Astrocyte (in vitro differentiated cells and primary cell): ENCODE measurements at regions not wholly inside any gene's neighbourhood (a gene's known extent, or its start where the extent isn't known, plus 50 kb on each side); places are given as distances from the start of the nearest gene placed in this dataset.

Source experiments
- DNase-seq: peaks from one replicate; pipeline ENCODE4 v3.0.0-alpha.2; 2010; ENCODE audit warnings: low read depth
- FAIRE-seq: peaks from 2 replicates; lab custom pipeline; 2011; peaks lifted over from hg19 to GRCh38; lab: Jason Lieb, UNC
- H2AFZ ChIP-seq: 2 replicates; pipeline ENCODE4 v1.6.0; 2012; ENCODE audit warnings: low read depth, low read length, inconsistent platforms
- H3K27ac ChIP-seq: 2 replicates; pipeline ENCODE4 v1.5.1; 2011; ENCODE audit warnings: low read depth, low read length, inconsistent platforms
- H3K27me3 ChIP-seq: 2 replicates; pipeline ENCODE4 v1.6.0; 2011; ENCODE audit warnings: low read length, inconsistent platforms; ENCODE audit not compliant: insufficient read depth
- H3K36me3 ChIP-seq: 2 replicates; pipeline ENCODE4 v1.5.1; 2011; ENCODE audit warnings: low read length, inconsistent platforms; ENCODE audit not compliant: insufficient read depth
- H3K4me1 ChIP-seq: 2 replicates; pipeline ENCODE4 v1.5.1; 2011; ENCODE audit warnings: low read length, inconsistent platforms; ENCODE audit not compliant: insufficient read depth
- H3K4me2 ChIP-seq: 2 replicates; pipeline ENCODE4 v1.6.0; 2012; ENCODE audit warnings: low read length, inconsistent platforms
- H3K4me3 ChIP-seq: 2 replicates; pipeline ENCODE4 v1.5.1; 2011; ENCODE audit warnings: low read depth, mild to moderate bottlenecking, low read length, inconsistent platforms; ENCODE audit not compliant: insufficient read depth
- H3K79me2 ChIP-seq: 2 replicates; pipeline ENCODE4 v1.6.0; 2012; ENCODE audit warnings: mild to moderate bottlenecking, low read length, inconsistent platforms; ENCODE audit not compliant: insufficient read depth
- H3K9ac ChIP-seq: 2 replicates; pipeline ENCODE4 v1.6.0; 2012; ENCODE audit warnings: mild to moderate bottlenecking, low read length, inconsistent platforms
- H3K9me3 ChIP-seq: 2 replicates; pipeline ENCODE4 v1.5.1; 2012; ENCODE audit warnings: low read depth, mild to moderate bottlenecking, low read length, inconsistent platforms; ENCODE audit not compliant: insufficient read depth
- H4K20me1 ChIP-seq: 2 replicates; pipeline ENCODE4 v1.6.0; 2012; ENCODE audit warnings: low read length, inconsistent platforms; ENCODE audit not compliant: insufficient read depth
- H3K27ac Mint-ChIP-seq: one replicate; pipeline ENCODE4 v1.8.0; 2021; ENCODE audit warnings: mild to moderate bottlenecking, mixed read lengths; ENCODE audit not compliant: unreplicated experiment
- H3K27me3 Mint-ChIP-seq: one replicate; pipeline ENCODE4 v1.8.0; 2021; ENCODE audit warnings: low read depth, mixed read lengths; ENCODE audit not compliant: unreplicated experiment
- H3K36me3 Mint-ChIP-seq: one replicate; pipeline ENCODE4 v1.8.0; 2021; ENCODE audit warnings: low read depth, mixed read lengths; ENCODE audit not compliant: unreplicated experiment
- H3K4me1 Mint-ChIP-seq: one replicate; pipeline ENCODE4 v1.8.0; 2021; ENCODE audit warnings: low read depth, mixed read lengths; ENCODE audit not compliant: unreplicated experiment
- H3K4me3 Mint-ChIP-seq: one replicate; pipeline ENCODE4 v1.8.0; 2021; ENCODE audit warnings: mild to moderate bottlenecking, moderate library complexity, mixed read lengths; ENCODE audit not compliant: unreplicated experiment
- H3K9me3 Mint-ChIP-seq: one replicate; pipeline ENCODE4 v1.8.0; 2021; ENCODE audit warnings: mild to moderate bottlenecking, mixed read lengths; ENCODE audit not compliant: unreplicated experiment
- EZH2 ChIP-seq: IDR thresholded peaks from 2 replicates; pipeline ENCODE4 v1.6.1; 2012; ENCODE audit warnings: mild to moderate bottlenecking, low read length, inconsistent platforms; ENCODE audit not compliant: insufficient read depth
- TF ChIP-seq, protein P1 (sequence below): IDR thresholded peaks from 2 replicates; pipeline ENCODE4 v1.5.1; 2011; ENCODE audit warnings: low read depth, mild to moderate bottlenecking, inconsistent platforms, low read length, moderate library complexity; ENCODE audit not compliant: insufficient read depth

DNA sequence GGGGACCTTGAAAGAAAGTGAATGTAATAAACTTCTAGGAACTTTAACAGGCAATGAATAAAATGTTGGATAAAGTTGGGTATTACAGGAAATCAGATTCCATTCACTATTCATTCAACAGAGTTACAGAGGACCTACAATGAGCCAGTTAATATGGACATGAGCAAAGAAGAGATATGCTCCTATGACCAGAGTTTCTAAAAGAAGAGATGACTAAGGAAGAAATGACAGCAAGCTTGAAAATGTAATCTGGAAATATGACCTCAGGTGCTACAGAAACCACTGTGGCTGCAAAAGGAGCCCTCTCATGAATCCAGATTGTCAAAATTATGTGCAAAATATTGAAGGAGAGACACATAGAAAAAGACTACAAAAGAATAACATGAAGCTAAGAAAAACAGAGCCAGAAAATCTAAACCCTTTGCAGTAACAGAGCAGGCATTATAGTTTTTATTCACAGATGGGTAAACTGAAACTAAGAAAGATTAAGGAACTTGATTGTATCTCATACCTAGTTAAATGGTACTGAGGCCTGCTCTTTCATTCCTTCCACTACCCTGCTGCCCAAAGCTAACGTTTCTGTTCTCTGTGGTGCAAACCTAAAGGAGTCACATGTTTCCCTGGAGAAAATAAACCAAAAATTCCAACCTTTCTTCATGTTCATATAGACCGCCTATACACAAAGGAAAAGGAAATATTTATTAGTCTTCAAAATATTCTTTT lies 378.3 kb downstream of the GBA3 start:
- H3K36me3 Mint-ChIP-seq, result no peaks in the 10 kb centered on the region
- no peak overlapping the region for H3K4me3 Mint-ChIP-seq
- H4K20me1 ChIP-seq, result no peaks in the 10 kb centered on the region
- H3K27ac ChIP-seq, result no peak overlapping the region
- H3K27me3 ChIP-seq, result no peaks in the 10 kb centered on the region
- no peak overlapping the region for H2AFZ ChIP-seq
- H3K9me3 ChIP-seq, result no peaks in the 10 kb centered on the region
- no peaks in the 10 kb centered on the region for H3K9me3 Mint-ChIP-seq
- no peaks in the 10 kb centered on the region for H3K36me3 ChIP-seq
- TF ChIP-seq, protein P1, sequence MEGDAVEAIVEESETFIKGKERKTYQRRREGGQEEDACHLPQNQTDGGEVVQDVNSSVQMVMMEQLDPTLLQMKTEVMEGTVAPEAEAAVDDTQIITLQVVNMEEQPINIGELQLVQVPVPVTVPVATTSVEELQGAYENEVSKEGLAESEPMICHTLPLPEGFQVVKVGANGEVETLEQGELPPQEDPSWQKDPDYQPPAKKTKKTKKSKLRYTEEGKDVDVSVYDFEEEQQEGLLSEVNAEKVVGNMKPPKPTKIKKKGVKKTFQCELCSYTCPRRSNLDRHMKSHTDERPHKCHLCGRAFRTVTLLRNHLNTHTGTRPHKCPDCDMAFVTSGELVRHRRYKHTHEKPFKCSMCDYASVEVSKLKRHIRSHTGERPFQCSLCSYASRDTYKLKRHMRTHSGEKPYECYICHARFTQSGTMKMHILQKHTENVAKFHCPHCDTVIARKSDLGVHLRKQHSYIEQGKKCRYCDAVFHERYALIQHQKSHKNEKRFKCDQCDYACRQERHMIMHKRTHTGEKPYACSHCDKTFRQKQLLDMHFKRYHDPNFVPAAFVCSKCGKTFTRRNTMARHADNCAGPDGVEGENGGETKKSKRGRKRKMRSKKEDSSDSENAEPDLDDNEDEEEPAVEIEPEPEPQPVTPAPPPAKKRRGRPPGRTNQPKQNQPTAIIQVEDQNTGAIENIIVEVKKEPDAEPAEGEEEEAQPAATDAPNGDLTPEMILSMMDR, result no peak
- no peak for TF ChIP-seq EZH2
- no peaks in the 10 kb centered on the region for H3K27me3 Mint-ChIP-seq
- H3K4me3 ChIP-seq, result no peak overlapping the region
- no peak overlapping the region for H3K27ac Mint-ChIP-seq
- FAIRE-seq (no peak), DNase-seq (peak; percentile 6)
- H3K9ac ChIP-seq, result no peak overlapping the region
- H3K79me2 ChIP-seq, result no peaks in the 10 kb centered on the region
- no peaks in the 10 kb centered on the region for H3K4me1 Mint-ChIP-seq
- H3K4me2 ChIP-seq, result no peak overlapping the region
- no peaks in the 10 kb centered on the region for H3K4me1 ChIP-seq

DNA sequence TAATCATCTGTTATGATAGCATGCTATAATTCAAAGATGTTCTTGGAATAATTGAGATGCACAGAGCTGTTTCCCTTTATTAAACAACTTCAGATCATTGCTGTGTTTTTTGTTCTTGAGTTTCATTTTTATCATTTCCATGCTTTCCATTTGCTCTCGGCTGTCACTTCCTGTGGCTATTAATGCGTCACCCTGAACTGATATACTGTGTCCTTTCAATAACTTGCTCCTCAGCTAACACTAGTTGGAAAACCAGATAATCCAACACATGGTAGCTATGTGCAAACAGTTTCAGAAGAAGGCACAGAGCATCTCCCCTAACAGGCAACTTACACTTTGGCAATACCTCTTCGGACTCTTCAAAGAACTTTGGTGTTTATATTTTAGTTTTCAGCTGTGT lies 376.0 kb downstream of the GBA3 start:
- no peaks in the 10 kb centered on the region for H3K4me1 Mint-ChIP-seq
- no peaks in the 10 kb centered on the region for H3K4me1 ChIP-seq
- no peaks in the 10 kb centered on the region for H3K27me3 ChIP-seq
- H3K4me2 ChIP-seq, result no peak overlapping the region
- H3K36me3 Mint-ChIP-seq, result no peaks in the 10 kb centered on the region
- no peak overlapping the region for H3K27ac ChIP-seq
- no peak overlapping the region for H3K9ac ChIP-seq
- H3K27me3 Mint-ChIP-seq, result no peaks in the 10 kb centered on the region
- no peaks in the 10 kb centered on the region for H3K9me3 ChIP-seq
- H3K4me3 ChIP-seq, result no peak overlapping the region
- H3K36me3 ChIP-seq, result no peaks in the 10 kb centered on the region
- H4K20me1 ChIP-seq, result no peaks in the 10 kb centered on the region
- no peaks in the 10 kb centered on the region for H3K9me3 Mint-ChIP-seq
- TF ChIP-seq EZH2, result no peak
- TF ChIP-seq, protein P1, result no peak
- H2AFZ ChIP-seq, result no peak overlapping the region
- H3K4me3 Mint-ChIP-seq, result no peak overlapping the region
- H3K79me2 ChIP-seq, result no peaks in the 10 kb centered on the region
- FAIRE-seq, result no peak
- no peak overlapping the region for H3K27ac Mint-ChIP-seq
- DNase-seq, result no peak

DNA sequence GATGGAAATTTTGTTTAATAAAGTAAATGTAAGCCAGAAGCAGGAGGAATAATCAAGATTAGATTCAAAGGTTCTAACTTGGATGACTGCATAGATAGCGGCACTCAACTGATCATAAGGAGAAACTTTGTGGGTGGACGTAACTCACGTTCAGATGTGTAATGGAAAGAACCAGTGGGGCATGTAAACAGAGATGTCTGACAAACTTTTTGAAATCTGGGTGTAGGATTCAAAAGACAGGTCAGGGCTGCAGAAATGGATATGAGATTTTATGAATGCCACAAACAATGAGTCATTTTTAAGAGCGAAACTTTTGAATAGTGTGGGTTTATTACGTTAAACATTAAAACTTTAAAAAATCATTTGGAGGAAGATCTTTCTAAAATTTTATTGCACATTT lies 375.6 kb downstream of the GBA3 start:
- DNase-seq, result no peak
- no peak overlapping the region for H3K4me2 ChIP-seq
- no peaks in the 10 kb centered on the region for H3K9me3 ChIP-seq
- no peaks in the 10 kb centered on the region for H3K27me3 Mint-ChIP-seq
- TF ChIP-seq, protein P1, result no peak
- no peak for TF ChIP-seq EZH2
- no peak overlapping the region for H3K27ac ChIP-seq
- no peak overlapping the region for H3K27ac Mint-ChIP-seq
- no peak overlapping the region for H2AFZ ChIP-seq
- H3K4me1 ChIP-seq, result no peaks in the 10 kb centered on the region
- no peaks in the 10 kb centered on the region for H3K9me3 Mint-ChIP-seq
- no peaks in the 10 kb centered on the region for H3K27me3 ChIP-seq
- H4K20me1 ChIP-seq, result no peaks in the 10 kb centered on the region
- no peaks in the 10 kb centered on the region for H3K36me3 ChIP-seq
- no peak overlapping the region for H3K4me3 ChIP-seq
- H3K36me3 Mint-ChIP-seq, result no peaks in the 10 kb centered on the region
- no peak overlapping the region for H3K9ac ChIP-seq
- H3K4me1 Mint-ChIP-seq, result no peaks in the 10 kb centered on the region
- no peaks in the 10 kb centered on the region for H3K79me2 ChIP-seq
- no peak overlapping the region for H3K4me3 Mint-ChIP-seq
- no peak for FAIRE-seq
